H9 (cell line): ENCODE measurements at regions not wholly inside any gene's neighbourhood (a gene's known extent, or its start where the extent isn't known, plus 50 kb on each side); places are given as distances from the start of the nearest gene placed in this dataset.

ENCODE experiments used
- DNase-seq: peaks from one replicate; pipeline ENCODE4 v3.0.0-alpha.2; 2017
- H2AFZ ChIP-seq: one replicate; pipeline ENCODE4 v1.6.1; 2013; ENCODE audit warnings: mild to moderate bottlenecking, low read length, control low read depth, moderate library complexity
- H2AK5ac ChIP-seq: 2 replicates; pipeline ENCODE4 v1.6.1; 2013; ENCODE audit warnings: low read length, control low read depth, mixed read lengths; ENCODE audit not compliant: insufficient read length
- H2BK120ac ChIP-seq: one replicate; pipeline ENCODE4 v1.6.1; 2013; ENCODE audit warnings: low read depth, mild to moderate bottlenecking, low read length, control low read depth, inconsistent platforms; ENCODE audit not compliant: poor library complexity, severe bottlenecking
- H2BK12ac ChIP-seq: 2 replicates; pipeline ENCODE4 v1.6.1; 2013; ENCODE audit warnings: low read length, control low read depth, mixed read lengths, low read depth; ENCODE audit not compliant: insufficient read length
- H2BK15ac ChIP-seq: 2 replicates; pipeline ENCODE4 v1.6.1; 2013; ENCODE audit warnings: low read depth, low read length, control low read depth
- H2BK20ac ChIP-seq: one replicate; pipeline ENCODE4 v1.6.1; 2013; ENCODE audit warnings: low read depth, mild to moderate bottlenecking, low read length, control low read depth, inconsistent platforms; ENCODE audit not compliant: poor library complexity, severe bottlenecking
- H2BK5ac ChIP-seq: 2 replicates; pipeline ENCODE4 v1.6.1; 2013; ENCODE audit warnings: low read length, control low read depth, mixed read lengths; ENCODE audit not compliant: insufficient read length
- H3K14ac ChIP-seq: 2 replicates; pipeline ENCODE4 v1.6.1; 2013; ENCODE audit warnings: low read length, control low read depth; ENCODE audit not compliant: insufficient read depth
- H3K18ac ChIP-seq: 2 replicates; pipeline ENCODE4 v1.6.1; 2013; ENCODE audit warnings: low read depth, mild to moderate bottlenecking, mixed read lengths, low read length, control low read depth; ENCODE audit not compliant: insufficient read length
- H3K23ac ChIP-seq: 2 replicates; pipeline ENCODE4 v1.6.1; 2013; ENCODE audit warnings: low read length, control low read depth, mixed read lengths, low read depth; ENCODE audit not compliant: insufficient read length
- H3K23me2 ChIP-seq: 2 replicates; pipeline ENCODE4 v1.6.1; 2013; ENCODE audit warnings: low read depth, mild to moderate bottlenecking, mixed read lengths, low read length, control low read depth; ENCODE audit not compliant: insufficient read length, poor library complexity, severe bottlenecking
- H3K27ac ChIP-seq: 2 replicates; pipeline ENCODE4 v1.5.1; 2013; ENCODE audit warnings: low read length, control low read depth, mixed read lengths, low read depth; ENCODE audit not compliant: insufficient read length
- H3K27me3 ChIP-seq: 2 replicates; pipeline ENCODE4 v1.6.1; 2013; ENCODE audit warnings: low read length, control low read depth, inconsistent platforms; ENCODE audit not compliant: insufficient read depth
- H3K4ac ChIP-seq: 2 replicates; pipeline ENCODE4 v1.6.1; 2013; ENCODE audit warnings: low read depth, mild to moderate bottlenecking, control low read depth, inconsistent platforms, low read length, moderate library complexity
- H3K4me1 ChIP-seq: 2 replicates; pipeline ENCODE4 v1.6.1; 2013; ENCODE audit warnings: low read length, control low read depth, inconsistent platforms; ENCODE audit not compliant: insufficient read depth
- H3K4me2 ChIP-seq: 2 replicates; pipeline ENCODE4 v1.6.1; 2013; ENCODE audit warnings: low read length, control low read depth, mixed read lengths; ENCODE audit not compliant: insufficient read length, insufficient read depth
- H3K56ac ChIP-seq: 2 replicates; pipeline ENCODE4 v1.6.1; 2013; ENCODE audit warnings: low read depth, mild to moderate bottlenecking, mixed read lengths, low read length, control low read depth; ENCODE audit not compliant: insufficient read length
- H3K79me1 ChIP-seq: 2 replicates; pipeline ENCODE4 v1.6.1; 2013; ENCODE audit warnings: low read depth, mild to moderate bottlenecking, moderate library complexity, low read length, control low read depth, inconsistent platforms; ENCODE audit not compliant: insufficient read depth, poor library complexity, severe bottlenecking
- H3K79me2 ChIP-seq: 2 replicates; pipeline ENCODE4 v1.6.1; 2013; ENCODE audit warnings: low read length, control low read depth, inconsistent platforms; ENCODE audit not compliant: insufficient read depth
- H3K9ac ChIP-seq: 2 replicates; pipeline ENCODE4 v1.6.1; 2013; ENCODE audit warnings: low read length, control low read depth, mixed read lengths; ENCODE audit not compliant: insufficient read length; ENCODE audit errors: extremely low read depth
- H3K9me3 ChIP-seq: one replicate; pipeline ENCODE4 v1.6.1; 2013; ENCODE audit warnings: low read depth, low read length, inconsistent platforms; ENCODE audit not compliant: control insufficient read depth
- H3T11ph ChIP-seq: one replicate; pipeline ENCODE4 v1.6.1; 2013; ENCODE audit warnings: mild to moderate bottlenecking, low read length, control low read depth, inconsistent platforms
- H4K20me1 ChIP-seq: one replicate; pipeline ENCODE4 v1.6.1; 2013; ENCODE audit not compliant: control insufficient read depth, insufficient read length, insufficient read depth
- H4K5ac ChIP-seq: 2 replicates; pipeline ENCODE4 v1.6.1; 2013; ENCODE audit warnings: low read depth, mild to moderate bottlenecking, mixed read lengths, low read length, control low read depth; ENCODE audit not compliant: insufficient read length
- H4K8ac ChIP-seq: replicated peaks from 2 replicates; pipeline ENCODE4 v1.6.1; 2013; ENCODE audit warnings: low read length, control low read depth, mixed read lengths, low read depth; ENCODE audit not compliant: insufficient read length
- H4K91ac ChIP-seq: 2 replicates; pipeline ENCODE4 v1.6.1; 2013; ENCODE audit warnings: low read depth, mild to moderate bottlenecking, moderate library complexity, mixed read lengths, low read length, control low read depth; ENCODE audit not compliant: insufficient read length
- H3K27ac Mint-ChIP-seq, 3 experiments: 2 replicates in 2 of 3; 3 replicates in 1 of 3; pipeline ENCODE4 v1.8.0; 2020 to 2021; ENCODE audit warnings: mixed read lengths in 3 of 3, mild to moderate bottlenecking in 1 of 3, moderate library complexity in 1 of 3
- H3K27me3 Mint-ChIP-seq: 2 replicates; pipeline ENCODE4 v1.8.0; 2021; ENCODE audit warnings: low read depth, mild to moderate bottlenecking, moderate library complexity, mixed read lengths
- H3K36me3 Mint-ChIP-seq, 3 experiments: 2 replicates in 2 of 3; 3 replicates in 1 of 3; pipeline ENCODE4 v1.8.0; 2020 to 2021; ENCODE audit warnings: low read depth in 3 of 3, mixed read lengths in 3 of 3; ENCODE audit not compliant: insufficient read depth in 1 of 3
- H3K4me1 Mint-ChIP-seq, 2 experiments: 2 replicates each; pipeline ENCODE4 v1.8.0; 2020; ENCODE audit warnings: mixed read lengths in 2 of 2
- H3K4me3 Mint-ChIP-seq, 2 experiments: 2 replicates in 1 of 2; 3 replicates in 1 of 2; pipeline ENCODE4 v1.8.0; 2020 to 2021; ENCODE audit warnings: mild to moderate bottlenecking in 2 of 2, mixed read lengths in 2 of 2, moderate library complexity in 1 of 2
- H3K9me3 Mint-ChIP-seq, 2 experiments: 2 replicates in 1 of 2; 3 replicates in 1 of 2; pipeline ENCODE4 v1.8.0; 2020; ENCODE audit warnings: mild to moderate bottlenecking in 2 of 2, mixed read lengths in 2 of 2, moderate library complexity in 1 of 2
- TF ChIP-seq, protein P1 (sequence below): fragments of 200-600 bp; sonication (generic); conservative IDR thresholded peaks from 3 replicates; pipeline ENCODE4 v1.8.0; 2021; ENCODE audit warnings: antibody characterized with exemption, mild to moderate bottlenecking

DNA sequence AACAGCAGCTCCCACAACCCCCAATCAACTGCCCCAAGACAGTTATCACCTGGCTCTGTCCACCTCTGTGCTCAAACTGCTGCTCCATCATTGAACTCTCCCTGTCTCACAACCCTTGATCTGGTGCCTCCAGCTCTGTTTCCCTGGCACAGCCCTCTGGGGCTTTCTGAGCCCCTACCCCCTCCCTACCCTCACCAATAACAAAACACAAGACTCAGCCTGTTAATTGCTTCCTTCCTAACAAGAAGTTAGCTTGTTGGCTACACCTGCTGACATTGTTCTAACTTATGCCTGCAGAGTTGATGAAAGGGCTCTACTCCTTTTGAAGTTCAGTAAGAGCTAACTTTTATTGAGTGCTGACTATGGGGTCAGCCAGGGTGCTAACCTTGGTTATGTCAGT is 99.4 kb upstream of the FNDC3A start:
- Histone ChIP-seq H3K9me3 (no peaks in the 10 kb centered on the region), H2BK15ac (no peak overlapping the region), H2BK20ac (no peak overlapping the region), H3K4me2 (peak overlapping the region; percentile 75), H3K79me1 (no peaks in the 10 kb centered on the region), H3K27me3 (peaks cover 6% of the 10 kb centered on the region; the same call in 1 of the 2 replicates), H3T11ph (no peak overlapping the region), H3K4ac (no peak overlapping the region), H4K91ac (no peak overlapping the region), H2AFZ (no peak overlapping the region), H3K56ac (no peak overlapping the region), H3K18ac (no peak overlapping the region), H3K14ac (no peak overlapping the region), H3K23ac (no peak overlapping the region), H2BK5ac (no peak overlapping the region), H2AK5ac (no peak overlapping the region), H3K27ac (no peak overlapping the region), H3K9ac (no peak overlapping the region), H4K8ac (no peak overlapping the region), H3K79me2 (no peaks in the 10 kb centered on the region), H3K23me2 (peaks cover 5% of the 10 kb centered on the region), H4K20me1 (no peaks in the 10 kb centered on the region), H3K4me1 (peaks cover 6% of the 10 kb centered on the region; the same call in 1 of the 2 replicates), H2BK120ac (no peak overlapping the region), H4K5ac (no peak overlapping the region), H2BK12ac (no peak overlapping the region)
- Mint-ChIP-seq H3K36me3 (no peaks in the 10 kb centered on the region), H3K27me3 (peaks cover 74% of the 10 kb centered on the region), H3K4me3 (peak overlapping the region in 1 of 2 experiments; percentile 66; a peak in 3 of 5 replicates), H3K9me3 (no peaks in the 10 kb centered on the region; a peak in 1 of 5 replicates), H3K4me1 (peaks cover 36 to 38% of the 10 kb centered on the region in 2 experiments), H3K27ac (no peak overlapping the region)
- DNase-seq = peak; percentile 69
- TF ChIP-seq, protein P1, sequence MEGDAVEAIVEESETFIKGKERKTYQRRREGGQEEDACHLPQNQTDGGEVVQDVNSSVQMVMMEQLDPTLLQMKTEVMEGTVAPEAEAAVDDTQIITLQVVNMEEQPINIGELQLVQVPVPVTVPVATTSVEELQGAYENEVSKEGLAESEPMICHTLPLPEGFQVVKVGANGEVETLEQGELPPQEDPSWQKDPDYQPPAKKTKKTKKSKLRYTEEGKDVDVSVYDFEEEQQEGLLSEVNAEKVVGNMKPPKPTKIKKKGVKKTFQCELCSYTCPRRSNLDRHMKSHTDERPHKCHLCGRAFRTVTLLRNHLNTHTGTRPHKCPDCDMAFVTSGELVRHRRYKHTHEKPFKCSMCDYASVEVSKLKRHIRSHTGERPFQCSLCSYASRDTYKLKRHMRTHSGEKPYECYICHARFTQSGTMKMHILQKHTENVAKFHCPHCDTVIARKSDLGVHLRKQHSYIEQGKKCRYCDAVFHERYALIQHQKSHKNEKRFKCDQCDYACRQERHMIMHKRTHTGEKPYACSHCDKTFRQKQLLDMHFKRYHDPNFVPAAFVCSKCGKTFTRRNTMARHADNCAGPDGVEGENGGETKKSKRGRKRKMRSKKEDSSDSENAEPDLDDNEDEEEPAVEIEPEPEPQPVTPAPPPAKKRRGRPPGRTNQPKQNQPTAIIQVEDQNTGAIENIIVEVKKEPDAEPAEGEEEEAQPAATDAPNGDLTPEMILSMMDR = no peak
